HUES64 (cell line): ENCODE measurements at regions not wholly inside any gene's neighbourhood (a gene's known extent, or its start where the extent isn't known, plus 50 kb on each side); places are given as distances from the start of the nearest gene placed in this dataset.

Source experiments
- H3K27ac ChIP-seq: 2 replicates; pipeline ENCODE4 v1.7.0; 2013; ENCODE audit warnings: low read depth, low read length, inconsistent platforms
- H3K27me3 ChIP-seq: 2 replicates; pipeline ENCODE4 v1.6.1; 2013; ENCODE audit warnings: mild to moderate bottlenecking, low read length; ENCODE audit not compliant: insufficient read depth
- H3K36me3 ChIP-seq: 2 replicates; pipeline ENCODE4 v1.6.1; 2013; ENCODE audit warnings: mild to moderate bottlenecking, low read length; ENCODE audit not compliant: insufficient read depth
- H3K4me1 ChIP-seq: 2 replicates; pipeline ENCODE4 v1.6.1; 2013; ENCODE audit warnings: mild to moderate bottlenecking, low read length, moderate library complexity; ENCODE audit not compliant: insufficient read depth
- H3K4me3 ChIP-seq: 2 replicates; pipeline ENCODE4 v1.5.1; 2013; ENCODE audit warnings: mild to moderate bottlenecking, low read length, moderate library complexity
- H3K9ac ChIP-seq: 2 replicates; pipeline ENCODE4 v1.6.1; 2013; ENCODE audit warnings: mild to moderate bottlenecking, low read depth, low read length
- H3K9me3 ChIP-seq: 2 replicates; pipeline ENCODE4 v1.6.1; 2013; ENCODE audit warnings: low read depth, low read length; ENCODE audit not compliant: insufficient read depth
- WGBS: fragments of 150-250, 120-280 bp; methylation state at CpG from one replicate; pipeline ENCODE4 v1.1.7; 2013; ENCODE audit warnings: missing lambda C conversion rate; 5-methylcytosine and 5-hydroxymethylcytosine counted together

DNA sequence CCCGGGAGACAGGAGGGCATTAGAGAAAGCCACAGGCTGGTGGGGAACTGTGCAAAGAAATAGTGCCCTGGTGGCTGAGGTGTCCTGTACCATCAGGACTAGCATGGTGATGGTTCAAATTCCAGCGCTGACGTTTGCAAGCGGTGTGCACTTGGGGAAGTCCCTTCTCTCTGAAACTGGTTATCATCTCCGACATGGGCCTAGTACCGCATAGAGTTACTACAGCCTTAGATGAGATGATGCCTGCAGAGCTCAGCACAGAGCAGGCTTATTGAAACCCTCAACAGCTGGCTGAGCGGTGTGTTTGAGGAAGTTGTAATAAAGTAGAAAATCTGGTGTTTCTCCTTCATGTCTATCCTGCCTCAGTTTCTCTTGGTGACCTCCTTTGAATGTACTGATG is 136.7 kb upstream of the WSCD1 start:
- Histone ChIP-seq H3K4me3 (no peak overlapping the region), H3K4me1 (no peaks in the 10 kb centered on the region), H3K9ac (no peak overlapping the region), H3K27ac (no peak overlapping the region), H3K27me3 (no peaks in the 10 kb centered on the region), H3K9me3 (no peaks in the 10 kb centered on the region), H3K36me3 (no peaks in the 10 kb centered on the region)
- 84% methylated on average over 7 of the region's 7 CpGs for WGBS

DNA sequence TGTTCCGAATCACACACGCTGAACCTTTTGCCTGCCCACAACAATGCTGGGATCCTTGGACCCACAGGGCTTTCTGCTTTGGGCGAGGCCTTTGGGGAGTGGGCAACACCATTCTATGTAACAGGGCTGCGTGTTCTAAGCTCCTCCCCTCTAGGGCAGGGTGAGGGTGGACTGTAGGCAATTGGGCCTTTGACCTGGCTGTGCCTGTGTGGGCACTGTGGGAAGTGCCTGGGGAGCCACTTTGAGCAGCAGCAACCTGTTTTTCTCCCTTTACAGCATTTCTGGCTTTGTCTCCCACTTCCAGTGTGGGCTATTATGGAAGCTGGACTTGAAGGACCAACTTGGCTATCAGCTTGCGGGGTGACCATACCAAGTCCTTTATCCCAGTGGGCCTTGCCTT is 128.9 kb upstream of the WSCD1 start:
- H3K4me3 ChIP-seq = no peak overlapping the region
- no peaks in the 10 kb centered on the region for H3K27me3 ChIP-seq
- WGBS = 76% methylated on average over 5 of the region's 5 CpGs
- no peaks in the 10 kb centered on the region for H3K4me1 ChIP-seq
- H3K36me3 ChIP-seq = no peaks in the 10 kb centered on the region
- H3K27ac ChIP-seq = no peak overlapping the region
- H3K9me3 ChIP-seq = no peaks in the 10 kb centered on the region
- H3K9ac ChIP-seq = no peak overlapping the region

DNA sequence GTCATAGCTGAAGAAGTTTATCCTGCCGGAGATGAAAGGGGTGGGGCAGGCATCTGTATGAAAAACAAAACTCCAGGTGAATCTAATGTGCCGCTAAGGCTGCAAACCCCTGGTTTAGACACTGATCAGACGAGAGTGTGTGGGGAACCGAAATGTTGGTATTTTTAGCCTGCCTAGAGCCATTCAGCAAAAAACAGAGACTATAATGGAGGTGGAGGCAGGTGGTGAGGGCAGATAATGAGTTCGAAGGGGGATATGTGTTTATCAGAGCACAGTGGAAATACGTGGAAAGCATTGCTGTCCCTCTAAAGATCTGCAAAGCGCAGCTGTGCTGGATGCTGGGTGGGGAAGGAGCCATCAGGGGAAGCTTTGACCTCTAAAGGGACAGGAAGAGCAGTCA is 127.5 kb upstream of the WSCD1 start:
- no peak overlapping the region for H3K4me3 ChIP-seq
- no peaks in the 10 kb centered on the region for H3K4me1 ChIP-seq
- no peaks in the 10 kb centered on the region for H3K36me3 ChIP-seq
- no peak overlapping the region for H3K27ac ChIP-seq
- H3K9me3 ChIP-seq = 0 out of 2 replicates have a peak, but pooled peaks cover 2% of the 10 kb centered on the region
- H3K27me3 ChIP-seq = no peaks in the 10 kb centered on the region
- H3K9ac ChIP-seq = no peak overlapping the region
- 86% methylated on average over 7 of the region's 7 CpGs for WGBS

DNA sequence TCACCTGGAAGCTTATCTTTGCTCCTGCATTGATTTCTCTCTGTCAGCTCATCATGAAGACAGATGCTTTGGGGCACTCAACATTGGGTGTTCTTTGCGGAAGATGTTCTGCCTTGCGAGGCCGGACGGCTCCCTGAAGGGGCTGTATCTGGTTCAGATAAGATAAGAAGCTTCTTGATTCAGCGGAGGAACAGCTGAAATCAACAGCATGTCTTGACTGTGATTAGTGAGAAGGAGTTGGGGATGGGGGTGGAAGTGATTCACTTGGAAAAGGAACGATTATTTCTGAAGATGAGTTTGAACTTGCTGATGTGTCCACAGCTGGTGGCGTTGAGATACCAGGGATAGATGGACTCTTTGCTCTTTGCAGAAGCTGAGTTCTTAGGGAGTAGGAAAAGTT is 126.9 kb upstream of the WSCD1 start:
- Histone ChIP-seq H3K36me3 (no peaks in the 10 kb centered on the region), H3K4me3 (no peak overlapping the region), H3K27ac (no peak overlapping the region), H3K9me3 (0 out of 2 replicates have a peak, but pooled peaks cover 2% of the 10 kb centered on the region), H3K4me1 (no peaks in the 10 kb centered on the region), H3K9ac (no peak overlapping the region), H3K27me3 (no peaks in the 10 kb centered on the region)
- WGBS = 77% methylated on average over 7 of the region's 7 CpGs

DNA sequence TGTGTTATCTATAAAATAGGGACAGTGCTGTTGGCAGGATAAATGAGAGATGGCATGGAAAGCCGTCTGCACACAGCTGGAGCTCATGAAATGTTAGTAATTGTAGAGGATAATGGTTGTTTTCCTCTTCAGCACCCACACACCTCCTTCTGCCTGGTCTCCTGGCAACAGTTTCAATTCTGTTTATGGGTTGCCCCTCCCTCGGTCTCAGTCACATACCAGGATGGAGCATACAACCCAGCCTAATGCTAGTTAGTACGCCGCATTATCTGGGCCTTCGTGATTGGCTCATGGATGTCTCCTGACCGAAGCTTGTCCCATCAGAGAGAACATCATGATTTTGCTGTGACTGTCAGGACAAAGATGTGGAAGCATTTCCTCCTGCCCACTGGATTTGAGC is 126.2 kb upstream of the WSCD1 start:
- WGBS = 93% methylated on average over 6 of the region's 6 CpGs
- Histone ChIP-seq H3K4me1 (no peaks in the 10 kb centered on the region), H3K4me3 (no peak overlapping the region), H3K27me3 (no peaks in the 10 kb centered on the region), H3K36me3 (no peaks in the 10 kb centered on the region), H3K9me3 (0 out of 2 replicates have a peak, but pooled peaks cover 2% of the 10 kb centered on the region), H3K27ac (no peak overlapping the region), H3K9ac (no peak overlapping the region)

DNA sequence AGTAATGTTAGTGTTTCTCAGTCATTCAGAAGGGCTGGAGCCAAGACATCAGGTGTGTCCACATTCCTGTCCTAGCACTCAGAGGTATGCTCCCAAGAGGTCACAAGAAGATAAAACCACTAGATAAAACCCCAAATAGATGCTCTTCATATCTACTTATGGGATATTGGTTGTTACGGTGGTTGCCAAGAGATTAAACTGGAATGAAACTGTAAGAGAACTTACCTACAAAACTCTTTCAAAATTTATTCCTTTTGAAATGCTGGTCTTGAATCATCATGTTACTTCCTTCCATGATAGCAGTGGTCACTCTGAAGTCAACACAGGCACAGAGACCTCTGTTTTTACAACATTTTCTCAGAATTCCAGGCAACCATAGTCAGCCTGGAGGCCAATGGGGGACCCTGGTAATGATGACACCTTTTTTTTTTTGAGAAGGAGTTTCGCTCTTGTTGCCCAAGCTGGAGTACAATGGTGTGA is 122.4 kb upstream of the WSCD1 start:
- no peak overlapping the region for H3K4me3 ChIP-seq
- no peak overlapping the region for H3K9ac ChIP-seq
- H3K27me3 ChIP-seq = peaks cover 2% of the 10 kb centered on the region; the same call in 1 of the 2 replicates
- 89% methylated on average over 1 of the region's 2 CpGs for WGBS
- H3K4me1 ChIP-seq = no peaks in the 10 kb centered on the region
- H3K36me3 ChIP-seq = no peaks in the 10 kb centered on the region
- 0 out of 2 replicates have a peak, but pooled peaks cover 2% of the 10 kb centered on the region for H3K9me3 ChIP-seq
- no peak overlapping the region for H3K27ac ChIP-seq

DNA sequence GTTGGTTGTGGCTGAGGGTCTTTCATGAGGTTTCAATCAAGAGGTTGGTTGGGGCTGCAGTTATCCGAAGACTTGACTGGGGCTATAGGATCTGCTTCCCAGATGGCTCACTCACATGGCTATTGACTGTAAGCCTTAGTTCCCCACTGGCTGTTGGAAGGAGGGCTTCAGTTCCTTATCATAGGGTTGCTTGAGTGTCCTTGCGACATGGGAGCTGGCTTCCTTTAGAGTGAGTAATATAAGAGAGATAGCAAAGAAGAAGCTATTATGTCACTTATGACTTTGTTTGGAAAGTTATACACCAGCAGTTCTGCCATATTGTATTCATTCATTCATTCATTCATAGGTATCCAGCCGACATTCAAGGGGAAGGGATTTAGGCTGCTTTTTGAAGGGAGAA is 121.4 kb upstream of the WSCD1 start:
- Histone ChIP-seq H3K9ac (no peak overlapping the region), H3K9me3 (0 out of 2 replicates have a peak, but pooled peaks cover 2% of the 10 kb centered on the region), H3K36me3 (no peaks in the 10 kb centered on the region), H3K27ac (no peak overlapping the region), H3K4me3 (no peak overlapping the region), H3K4me1 (no peaks in the 10 kb centered on the region), H3K27me3 (peaks cover 2% of the 10 kb centered on the region; the same call in 1 of the 2 replicates)
- 98% methylated on average over 2 of the region's 3 CpGs for WGBS

DNA sequence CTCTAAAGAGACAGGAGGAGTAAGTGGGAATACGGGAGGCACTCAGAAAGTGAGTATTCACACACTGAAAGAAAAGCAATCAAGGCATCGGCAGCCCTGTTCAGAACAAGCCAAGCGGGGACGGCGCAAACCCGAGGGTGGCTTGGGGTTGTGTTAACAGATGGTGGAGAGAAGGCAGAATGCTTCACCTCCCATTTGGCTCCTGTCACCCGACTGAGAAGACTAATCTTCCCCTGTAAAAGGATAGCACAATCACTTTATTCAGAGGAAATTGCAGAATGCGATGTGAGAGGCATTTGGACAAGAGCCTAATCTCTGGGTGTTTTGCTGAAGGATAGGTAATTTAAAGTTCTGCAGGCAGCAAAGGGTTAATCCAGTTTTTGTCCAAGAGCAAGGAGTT is 119.3 kb upstream of the WSCD1 start:
- Histone ChIP-seq H3K27ac (no peak overlapping the region), H3K9ac (no peak overlapping the region), H3K9me3 (peaks cover 9% of the 10 kb centered on the region), H3K4me3 (no peak overlapping the region), H3K27me3 (peaks cover 2% of the 10 kb centered on the region; the same call in 1 of the 2 replicates), H3K4me1 (no peaks in the 10 kb centered on the region), H3K36me3 (no peaks in the 10 kb centered on the region)
- WGBS = 93% methylated on average over 8 of the region's 8 CpGs

DNA sequence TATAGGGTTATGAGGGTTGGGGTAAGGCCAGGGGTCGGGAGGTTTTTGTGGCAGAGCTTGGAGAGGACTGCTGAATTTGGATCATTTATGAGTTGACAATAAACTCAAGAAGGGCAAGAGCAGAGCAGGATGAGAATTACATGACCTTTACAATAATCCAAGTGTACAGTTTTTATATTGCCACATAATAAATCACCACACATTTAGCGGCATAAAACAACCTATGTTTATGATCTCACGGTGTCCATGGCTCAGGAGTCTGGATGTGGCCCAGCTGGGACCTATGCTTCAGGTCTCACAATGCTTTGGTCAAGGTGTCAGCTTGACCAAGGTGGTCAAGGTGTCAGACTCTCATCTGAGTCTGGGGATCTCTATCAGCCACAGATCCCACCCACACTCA is 118.3 kb upstream of the WSCD1 start:
- Histone ChIP-seq H3K4me1 (no peaks in the 10 kb centered on the region), H3K9ac (no peak overlapping the region), H3K4me3 (no peak overlapping the region), H3K27me3 (peaks cover 2% of the 10 kb centered on the region; the same call in 1 of the 2 replicates), H3K9me3 (peaks cover 13% of the 10 kb centered on the region), H3K27ac (no peak overlapping the region), H3K36me3 (no peaks in the 10 kb centered on the region)
- WGBS = 96% methylated on average over 3 of the region's 3 CpGs

DNA sequence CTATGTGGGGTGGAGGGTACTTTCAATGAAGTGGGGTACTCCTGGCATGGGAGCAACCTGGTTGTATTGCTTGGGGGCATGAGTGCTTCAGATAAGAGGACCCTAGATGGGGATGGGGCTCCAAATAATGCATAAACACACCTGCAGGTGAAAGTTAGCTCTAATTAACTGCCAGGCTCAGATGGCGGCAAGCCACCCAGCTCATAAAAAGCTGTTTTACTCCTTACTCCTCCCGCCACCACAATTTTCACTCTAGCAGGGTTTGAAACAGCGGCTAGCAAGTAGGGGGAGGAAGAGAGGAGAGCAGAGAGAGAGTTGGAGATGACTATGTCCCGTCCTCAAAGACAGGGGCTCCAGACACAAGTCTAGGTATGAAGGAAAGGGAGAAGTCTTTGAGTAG is 117.7 kb upstream of the WSCD1 start:
- no peak overlapping the region for H3K9ac ChIP-seq
- no peak overlapping the region for H3K4me3 ChIP-seq
- no peaks in the 10 kb centered on the region for H3K4me1 ChIP-seq
- H3K9me3 ChIP-seq = peaks cover 12% of the 10 kb centered on the region
- peaks cover 2% of the 10 kb centered on the region; the same call in 1 of the 2 replicates for H3K27me3 ChIP-seq
- no peaks in the 10 kb centered on the region for H3K36me3 ChIP-seq
- WGBS = 98% methylated on average over 3 of the region's 4 CpGs
- no peak overlapping the region for H3K27ac ChIP-seq

DNA sequence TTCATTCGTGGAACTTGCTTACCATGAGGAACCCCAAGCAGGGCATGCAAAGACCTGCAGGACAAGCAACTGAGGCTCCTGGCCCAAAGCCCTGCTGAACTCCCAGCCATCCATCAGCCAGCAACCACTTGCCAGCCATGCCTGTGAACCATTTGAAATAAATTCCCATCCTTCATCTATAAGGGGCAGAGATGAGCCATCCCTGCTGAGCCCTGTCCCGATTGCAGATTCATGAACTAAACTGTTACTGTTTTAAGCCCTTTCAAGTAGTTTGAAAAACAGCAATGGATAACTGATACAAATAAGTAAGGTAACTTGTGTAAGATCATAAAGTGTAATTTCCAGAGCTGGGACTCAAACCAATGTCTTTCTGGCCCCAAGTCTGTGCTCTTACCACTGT is 114.4 kb upstream of the WSCD1 start:
- Histone ChIP-seq H3K27ac (no peak overlapping the region), H3K27me3 (no peaks in the 10 kb centered on the region), H3K4me3 (no peak overlapping the region), H3K4me1 (peaks cover 5% of the 10 kb centered on the region; the same call in 1 of the 2 replicates), H3K9me3 (peaks cover 12% of the 10 kb centered on the region), H3K9ac (no peak overlapping the region), H3K36me3 (no peaks in the 10 kb centered on the region)
- WGBS = 92% methylated on average over 2 of the region's 2 CpGs

DNA sequence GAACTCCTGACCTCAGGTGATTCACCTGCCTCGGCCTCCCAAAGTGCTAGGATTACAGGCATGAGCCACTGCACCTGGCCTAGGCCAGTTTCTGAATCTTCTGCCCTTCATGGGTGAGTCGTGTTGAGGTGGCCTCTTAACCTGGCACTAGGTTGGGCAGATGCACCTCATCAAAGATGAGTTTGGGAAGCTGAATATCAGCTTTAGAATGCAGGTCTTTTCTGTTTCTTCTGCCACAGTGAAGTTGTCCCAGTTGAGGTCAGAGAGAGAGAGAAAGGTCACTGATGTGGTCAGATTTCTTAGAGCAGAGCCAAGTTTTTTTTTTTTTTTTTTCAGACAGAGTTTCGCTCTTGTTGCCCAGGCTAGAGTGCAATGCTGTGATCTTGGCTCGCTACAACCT is 111.3 kb upstream of the WSCD1 start:
- no peak overlapping the region for H3K4me3 ChIP-seq
- H3K9ac ChIP-seq = no peak overlapping the region
- no peaks in the 10 kb centered on the region for H3K36me3 ChIP-seq
- no peak overlapping the region for H3K27ac ChIP-seq
- WGBS = 95% methylated on average over 4 of the region's 4 CpGs
- H3K27me3 ChIP-seq = no peaks in the 10 kb centered on the region
- H3K4me1 ChIP-seq = peaks cover 5% of the 10 kb centered on the region; the same call in 1 of the 2 replicates
- peaks cover 12% of the 10 kb centered on the region for H3K9me3 ChIP-seq
